GM18867 (cell line): ENCODE measurements at regions not wholly inside any gene's neighbourhood (a gene's known extent, or its start where the extent isn't known, plus 50 kb on each side); places are given as distances from the start of the nearest gene placed in this dataset.

Experiments used
- ATAC-seq: cut with Tn5 transposase; IDR thresholded peaks from one replicate; pipeline ENCODE4 v1.9.1; 2021; ENCODE audit warnings: mild to moderate bottlenecking, moderate library complexity; ENCODE audit not compliant: unreplicated experiment

GRCh38 chr13:107170270-107170931 is 602.5 kb upstream of the ARGLU1 start:
- ATAC-seq = no peak

GRCh38 chr13:107157271-107157670 is 589.3 kb upstream of the ARGLU1 start:
- no peak for ATAC-seq

- ATAC-seq = no peak
Observed at GRCh38 chr13:107144432-107144831, 576.5 kb upstream of the ARGLU1 start.

- no peak for ATAC-seq
Observed at GRCh38 chr13:107141767-107142166, 573.8 kb upstream of the ARGLU1 start.

- ATAC-seq = no peak
Observed at GRCh38 chr13:107139006-107139405, 571.1 kb upstream of the ARGLU1 start.

GRCh38 chr13:107138486-107138885 is 570.5 kb upstream of the ARGLU1 start:
- ATAC-seq = no peak

GRCh38 chr13:107133950-107134349 is 566.0 kb upstream of the ARGLU1 start:
- ATAC-seq = no peak

GRCh38 chr13:107130566-107130965 is 562.6 kb upstream of the ARGLU1 start:
- ATAC-seq = no peak

- no peak for ATAC-seq
Observed at GRCh38 chr13:107124730-107125129, 556.8 kb upstream of the ARGLU1 start.

- ATAC-seq = no peak
Observed at GRCh38 chr13:107124129-107124718, 556.3 kb upstream of the ARGLU1 start.

- no peak for ATAC-seq
Observed at GRCh38 chr13:107121793-107122192, 553.9 kb upstream of the ARGLU1 start.

- ATAC-seq = no peak
Observed at GRCh38 chr13:107119989-107120881, 552.3 kb upstream of the ARGLU1 start.

- no peak for ATAC-seq
Observed at GRCh38 chr13:107118506-107118905, 550.6 kb upstream of the ARGLU1 start.

- no peak for ATAC-seq
Observed at GRCh38 chr13:107117327-107118012, 549.5 kb upstream of the ARGLU1 start.

GRCh38 chr13:107113387-107113786 is 545.5 kb upstream of the ARGLU1 start:
- ATAC-seq = no peak

GRCh38 chr13:107111248-107111647 is 543.3 kb upstream of the ARGLU1 start:
- no peak for ATAC-seq

- ATAC-seq = no peak
Observed at GRCh38 chr13:107104631-107105030, 536.7 kb upstream of the ARGLU1 start.

GRCh38 chr13:107102676-107103075 is 534.7 kb upstream of the ARGLU1 start:
- ATAC-seq = no peak

GRCh38 chr13:107099661-107100060 is 531.7 kb upstream of the ARGLU1 start:
- no peak for ATAC-seq

GRCh38 chr13:107097916-107098315 is 530.0 kb upstream of the ARGLU1 start:
- no peak for ATAC-seq

- ATAC-seq = no peak
Observed at GRCh38 chr13:107095876-107096275, 527.9 kb upstream of the ARGLU1 start.
